ENCODE measurements at regions not wholly inside any gene's neighbourhood (a gene's known extent, or its start where the extent isn't known, plus 50 kb on each side); places are given as distances from the start of the nearest gene placed in this dataset.

DNA sequence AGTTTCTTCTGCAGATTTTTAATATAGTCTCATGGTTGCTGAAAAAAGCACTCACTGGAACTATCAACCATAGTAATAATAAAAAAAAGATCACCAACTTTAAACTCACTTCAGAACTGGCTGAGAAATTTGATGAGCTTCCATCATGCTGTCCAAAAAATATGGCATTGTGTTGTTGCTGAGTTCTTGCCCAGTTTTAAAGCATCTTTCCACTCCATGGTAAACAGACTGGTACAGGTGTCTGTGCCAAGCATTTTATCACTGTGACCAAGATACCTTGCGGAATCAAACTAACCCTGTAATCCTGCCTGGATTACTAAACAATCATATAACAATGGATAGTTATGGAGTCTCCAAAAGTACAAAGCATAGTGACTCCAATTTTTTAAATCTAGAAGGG lies 360.3 kb upstream of the NOCT start:
- H3K4me3 ChIP-seq (ENCODE audit: control insufficient read depth, low read depth, low read length): no peak overlapping the region
- no peak for DNase-seq (ENCODE audit: low read depth)
- TF ChIP-seq, protein P1, sequence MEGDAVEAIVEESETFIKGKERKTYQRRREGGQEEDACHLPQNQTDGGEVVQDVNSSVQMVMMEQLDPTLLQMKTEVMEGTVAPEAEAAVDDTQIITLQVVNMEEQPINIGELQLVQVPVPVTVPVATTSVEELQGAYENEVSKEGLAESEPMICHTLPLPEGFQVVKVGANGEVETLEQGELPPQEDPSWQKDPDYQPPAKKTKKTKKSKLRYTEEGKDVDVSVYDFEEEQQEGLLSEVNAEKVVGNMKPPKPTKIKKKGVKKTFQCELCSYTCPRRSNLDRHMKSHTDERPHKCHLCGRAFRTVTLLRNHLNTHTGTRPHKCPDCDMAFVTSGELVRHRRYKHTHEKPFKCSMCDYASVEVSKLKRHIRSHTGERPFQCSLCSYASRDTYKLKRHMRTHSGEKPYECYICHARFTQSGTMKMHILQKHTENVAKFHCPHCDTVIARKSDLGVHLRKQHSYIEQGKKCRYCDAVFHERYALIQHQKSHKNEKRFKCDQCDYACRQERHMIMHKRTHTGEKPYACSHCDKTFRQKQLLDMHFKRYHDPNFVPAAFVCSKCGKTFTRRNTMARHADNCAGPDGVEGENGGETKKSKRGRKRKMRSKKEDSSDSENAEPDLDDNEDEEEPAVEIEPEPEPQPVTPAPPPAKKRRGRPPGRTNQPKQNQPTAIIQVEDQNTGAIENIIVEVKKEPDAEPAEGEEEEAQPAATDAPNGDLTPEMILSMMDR (conservative IDR thresholded peaks at IDR 0.05; ENCODE audit: control insufficient read depth, insufficient read depth, low read depth, low read length): no peak

DNA sequence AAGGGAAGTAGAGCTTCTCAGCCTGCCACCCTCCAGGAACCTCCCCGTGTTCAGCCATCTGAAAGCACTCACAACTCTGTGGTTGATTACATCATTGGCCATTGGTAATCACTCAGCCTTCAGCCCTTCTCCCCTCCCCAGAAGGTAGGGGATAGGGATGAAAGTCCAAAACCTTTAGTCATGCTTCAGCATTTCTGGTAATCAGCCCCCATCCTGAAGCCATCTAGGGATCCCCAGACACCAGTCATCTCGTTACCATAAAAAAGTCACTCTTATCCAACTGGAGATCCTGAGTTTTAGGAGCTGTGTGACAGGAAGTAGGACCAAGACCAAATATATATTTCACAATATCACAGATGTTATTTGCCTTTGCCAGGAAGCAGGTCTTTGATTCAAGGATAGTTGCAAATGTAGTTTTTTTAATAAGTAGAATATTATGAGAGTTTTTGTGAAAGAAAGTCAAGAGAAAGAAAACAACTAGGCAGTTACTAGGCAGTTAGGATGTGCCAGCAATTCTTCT lies 364.6 kb upstream of the NOCT start:
- TF ChIP-seq, protein P1 (conservative IDR thresholded peaks at IDR 0.05; ENCODE audit: control insufficient read depth, insufficient read depth, low read depth, low read length): no peak
- H3K4me3 ChIP-seq (ENCODE audit: control insufficient read depth, low read depth, low read length): no peak overlapping the region
- peak; percentile 64 for DNase-seq (ENCODE audit: low read depth)

DNA sequence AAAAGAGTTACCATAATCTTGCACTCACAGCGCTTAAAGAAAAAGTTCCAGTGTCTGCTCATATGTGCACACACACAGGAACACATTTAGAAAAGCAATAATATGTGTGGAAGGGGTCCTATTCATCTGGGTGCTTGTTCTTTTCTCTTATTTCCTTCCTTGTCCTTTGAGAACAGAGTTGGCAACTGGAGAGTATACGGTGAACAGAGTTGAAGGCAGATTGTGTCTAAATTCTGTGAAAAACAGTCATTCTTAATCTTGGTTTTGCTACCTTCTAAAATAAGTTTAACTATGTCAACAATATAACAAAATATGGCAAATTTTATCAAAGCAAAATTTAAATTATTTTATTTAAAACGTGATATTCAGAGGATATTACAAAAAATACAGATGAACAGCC lies 365.1 kb upstream of the NOCT start:
- TF ChIP-seq, protein P1 (conservative IDR thresholded peaks at IDR 0.05; ENCODE audit: control insufficient read depth, insufficient read depth, low read depth, low read length): no peak
- H3K4me3 ChIP-seq (ENCODE audit: control insufficient read depth, low read depth, low read length): no peak overlapping the region
- DNase-seq (ENCODE audit: low read depth): no peak

DNA sequence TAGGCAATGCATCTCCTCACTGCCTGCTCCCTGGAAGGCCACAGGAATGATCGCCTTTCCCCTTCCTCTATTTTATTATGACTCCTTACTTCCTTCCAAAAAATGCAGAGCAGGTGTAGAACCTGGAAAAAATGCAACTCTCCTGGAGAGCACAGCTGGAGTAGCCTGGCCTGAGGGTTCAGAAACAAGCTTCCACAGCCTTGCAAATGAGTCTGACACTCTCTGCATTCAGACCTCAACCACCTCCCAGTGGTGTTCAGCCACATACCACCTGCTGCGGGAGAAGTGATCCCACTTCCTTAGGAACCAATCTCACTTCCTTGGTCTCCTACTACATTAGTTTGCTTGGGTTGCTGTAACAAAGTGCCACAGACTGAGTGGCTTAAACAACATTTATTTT lies 368.1 kb upstream of the NOCT start:
- no peak overlapping the region for H3K4me3 ChIP-seq (ENCODE audit: control insufficient read depth, low read depth, low read length)
- no peak for DNase-seq (ENCODE audit: low read depth)
- TF ChIP-seq, protein P1 (conservative IDR thresholded peaks at IDR 0.05; ENCODE audit: control insufficient read depth, insufficient read depth, low read depth, low read length): no peak

DNA sequence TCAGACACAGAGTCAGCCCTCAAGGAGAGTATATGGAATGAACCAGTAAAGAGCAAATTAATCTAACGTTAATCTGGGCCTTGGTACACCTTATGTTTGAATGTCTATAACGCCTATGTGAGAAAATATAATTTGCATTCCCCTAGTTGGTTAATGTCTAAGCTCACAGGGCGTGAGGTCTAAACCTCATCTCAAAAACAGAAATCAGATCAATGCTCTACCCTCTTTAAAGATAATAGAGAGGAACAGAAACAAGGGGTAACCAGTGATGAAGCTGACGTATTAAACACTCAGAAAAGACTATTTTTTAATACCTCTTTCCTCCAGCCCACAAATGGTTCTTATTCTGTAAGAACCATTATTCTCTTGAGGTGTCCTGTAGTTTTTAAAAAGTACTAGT lies 369.2 kb upstream of the NOCT start:
- no peak overlapping the region for H3K4me3 ChIP-seq (ENCODE audit: control insufficient read depth, low read depth, low read length)
- no peak for DNase-seq (ENCODE audit: low read depth)
- TF ChIP-seq, protein P1 (conservative IDR thresholded peaks at IDR 0.05; ENCODE audit: control insufficient read depth, insufficient read depth, low read depth, low read length): no peak

DNA sequence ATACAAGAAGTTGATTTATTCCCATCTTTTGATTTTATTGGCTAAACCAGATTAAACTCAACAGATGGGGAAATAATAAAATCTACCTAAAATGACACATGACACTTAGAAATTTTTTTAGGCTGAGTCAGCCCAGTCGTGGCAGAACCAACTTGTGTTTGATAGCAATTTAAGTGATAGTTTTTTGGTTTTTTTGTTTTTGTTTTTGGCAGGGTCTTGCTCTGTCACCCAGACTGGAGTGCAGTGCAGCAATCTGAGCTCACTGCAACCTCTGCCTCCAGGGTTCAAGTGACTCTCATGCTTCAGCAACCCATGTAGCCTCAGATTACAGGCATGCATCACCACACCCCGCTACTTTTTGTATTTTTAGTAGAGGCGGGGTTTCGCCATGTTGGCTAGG lies 370.3 kb upstream of the NOCT start:
- TF ChIP-seq, protein P1 (conservative IDR thresholded peaks at IDR 0.05; ENCODE audit: control insufficient read depth, insufficient read depth, low read depth, low read length): no peak
- peak; percentile 32 for DNase-seq (ENCODE audit: low read depth)
- H3K4me3 ChIP-seq (ENCODE audit: control insufficient read depth, low read depth, low read length): no peak overlapping the region

DNA sequence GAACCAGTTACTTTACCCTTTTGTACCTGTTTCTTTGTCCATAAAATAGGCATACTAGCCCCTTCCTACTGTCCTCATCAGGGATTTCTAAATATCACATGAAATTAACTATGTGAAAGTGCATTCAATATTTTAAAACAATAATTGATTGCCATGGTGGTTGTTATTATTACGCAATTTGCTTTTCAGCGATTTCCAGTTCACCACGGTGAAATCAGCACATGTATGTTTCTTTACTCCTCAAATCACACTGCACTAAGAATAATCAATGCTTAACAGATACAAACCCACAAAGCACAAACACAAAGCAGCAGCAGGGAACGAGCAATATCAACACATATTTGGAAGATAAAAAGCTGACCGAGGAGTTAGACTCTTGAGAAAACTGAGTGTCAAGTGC lies 371.3 kb upstream of the NOCT start:
- DNase-seq (ENCODE audit: low read depth): no peak
- TF ChIP-seq, protein P1 (conservative IDR thresholded peaks at IDR 0.05; ENCODE audit: control insufficient read depth, insufficient read depth, low read depth, low read length): no peak
- no peak overlapping the region for H3K4me3 ChIP-seq (ENCODE audit: control insufficient read depth, low read depth, low read length)

All from fibroblast of mammary gland (primary cell).